H9 (cell line): ENCODE measurements at regions not wholly inside any gene's neighbourhood (a gene's known extent, or its start where the extent isn't known, plus 50 kb on each side); places are given as distances from the start of the nearest gene placed in this dataset.

ENCODE experiments used
- DNase-seq: peaks from one replicate; pipeline ENCODE4 v3.0.0-alpha.2; 2017
- H2AFZ ChIP-seq: one replicate; pipeline ENCODE4 v1.6.1; 2013; ENCODE audit warnings: mild to moderate bottlenecking, low read length, control low read depth, moderate library complexity
- H2AK5ac ChIP-seq: 2 replicates; pipeline ENCODE4 v1.6.1; 2013; ENCODE audit warnings: low read length, control low read depth, mixed read lengths; ENCODE audit not compliant: insufficient read length
- H2BK120ac ChIP-seq: one replicate; pipeline ENCODE4 v1.6.1; 2013; ENCODE audit warnings: low read depth, mild to moderate bottlenecking, low read length, control low read depth, inconsistent platforms; ENCODE audit not compliant: poor library complexity, severe bottlenecking
- H2BK12ac ChIP-seq: 2 replicates; pipeline ENCODE4 v1.6.1; 2013; ENCODE audit warnings: low read length, control low read depth, mixed read lengths, low read depth; ENCODE audit not compliant: insufficient read length
- H2BK15ac ChIP-seq: 2 replicates; pipeline ENCODE4 v1.6.1; 2013; ENCODE audit warnings: low read depth, low read length, control low read depth
- H2BK20ac ChIP-seq: one replicate; pipeline ENCODE4 v1.6.1; 2013; ENCODE audit warnings: low read depth, mild to moderate bottlenecking, low read length, control low read depth, inconsistent platforms; ENCODE audit not compliant: poor library complexity, severe bottlenecking
- H2BK5ac ChIP-seq: 2 replicates; pipeline ENCODE4 v1.6.1; 2013; ENCODE audit warnings: low read length, control low read depth, mixed read lengths; ENCODE audit not compliant: insufficient read length
- H3K14ac ChIP-seq: 2 replicates; pipeline ENCODE4 v1.6.1; 2013; ENCODE audit warnings: low read length, control low read depth; ENCODE audit not compliant: insufficient read depth
- H3K18ac ChIP-seq: 2 replicates; pipeline ENCODE4 v1.6.1; 2013; ENCODE audit warnings: low read depth, mild to moderate bottlenecking, mixed read lengths, low read length, control low read depth; ENCODE audit not compliant: insufficient read length
- H3K23ac ChIP-seq: 2 replicates; pipeline ENCODE4 v1.6.1; 2013; ENCODE audit warnings: low read length, control low read depth, mixed read lengths, low read depth; ENCODE audit not compliant: insufficient read length
- H3K23me2 ChIP-seq: 2 replicates; pipeline ENCODE4 v1.6.1; 2013; ENCODE audit warnings: low read depth, mild to moderate bottlenecking, mixed read lengths, low read length, control low read depth; ENCODE audit not compliant: insufficient read length, poor library complexity, severe bottlenecking
- H3K27ac ChIP-seq: 2 replicates; pipeline ENCODE4 v1.5.1; 2013; ENCODE audit warnings: low read length, control low read depth, mixed read lengths, low read depth; ENCODE audit not compliant: insufficient read length
- H3K27me3 ChIP-seq: 2 replicates; pipeline ENCODE4 v1.6.1; 2013; ENCODE audit warnings: low read length, control low read depth, inconsistent platforms; ENCODE audit not compliant: insufficient read depth
- H3K4ac ChIP-seq: 2 replicates; pipeline ENCODE4 v1.6.1; 2013; ENCODE audit warnings: low read depth, mild to moderate bottlenecking, control low read depth, inconsistent platforms, low read length, moderate library complexity
- H3K4me1 ChIP-seq: 2 replicates; pipeline ENCODE4 v1.6.1; 2013; ENCODE audit warnings: low read length, control low read depth, inconsistent platforms; ENCODE audit not compliant: insufficient read depth
- H3K4me2 ChIP-seq: 2 replicates; pipeline ENCODE4 v1.6.1; 2013; ENCODE audit warnings: low read length, control low read depth, mixed read lengths; ENCODE audit not compliant: insufficient read length, insufficient read depth
- H3K56ac ChIP-seq: 2 replicates; pipeline ENCODE4 v1.6.1; 2013; ENCODE audit warnings: low read depth, mild to moderate bottlenecking, mixed read lengths, low read length, control low read depth; ENCODE audit not compliant: insufficient read length
- H3K79me1 ChIP-seq: 2 replicates; pipeline ENCODE4 v1.6.1; 2013; ENCODE audit warnings: low read depth, mild to moderate bottlenecking, moderate library complexity, low read length, control low read depth, inconsistent platforms; ENCODE audit not compliant: insufficient read depth, poor library complexity, severe bottlenecking
- H3K79me2 ChIP-seq: 2 replicates; pipeline ENCODE4 v1.6.1; 2013; ENCODE audit warnings: low read length, control low read depth, inconsistent platforms; ENCODE audit not compliant: insufficient read depth
- H3K9ac ChIP-seq: 2 replicates; pipeline ENCODE4 v1.6.1; 2013; ENCODE audit warnings: low read length, control low read depth, mixed read lengths; ENCODE audit not compliant: insufficient read length; ENCODE audit errors: extremely low read depth
- H3K9me3 ChIP-seq: one replicate; pipeline ENCODE4 v1.6.1; 2013; ENCODE audit warnings: low read depth, low read length, inconsistent platforms; ENCODE audit not compliant: control insufficient read depth
- H3T11ph ChIP-seq: one replicate; pipeline ENCODE4 v1.6.1; 2013; ENCODE audit warnings: mild to moderate bottlenecking, low read length, control low read depth, inconsistent platforms
- H4K20me1 ChIP-seq: one replicate; pipeline ENCODE4 v1.6.1; 2013; ENCODE audit not compliant: control insufficient read depth, insufficient read length, insufficient read depth
- H4K5ac ChIP-seq: 2 replicates; pipeline ENCODE4 v1.6.1; 2013; ENCODE audit warnings: low read depth, mild to moderate bottlenecking, mixed read lengths, low read length, control low read depth; ENCODE audit not compliant: insufficient read length
- H4K8ac ChIP-seq: replicated peaks from 2 replicates; pipeline ENCODE4 v1.6.1; 2013; ENCODE audit warnings: low read length, control low read depth, mixed read lengths, low read depth; ENCODE audit not compliant: insufficient read length
- H4K91ac ChIP-seq: 2 replicates; pipeline ENCODE4 v1.6.1; 2013; ENCODE audit warnings: low read depth, mild to moderate bottlenecking, moderate library complexity, mixed read lengths, low read length, control low read depth; ENCODE audit not compliant: insufficient read length
- H3K27ac Mint-ChIP-seq, 3 experiments: 2 replicates in 2 of 3; 3 replicates in 1 of 3; pipeline ENCODE4 v1.8.0; 2020 to 2021; ENCODE audit warnings: mixed read lengths in 3 of 3, mild to moderate bottlenecking in 1 of 3, moderate library complexity in 1 of 3
- H3K27me3 Mint-ChIP-seq: 2 replicates; pipeline ENCODE4 v1.8.0; 2021; ENCODE audit warnings: low read depth, mild to moderate bottlenecking, moderate library complexity, mixed read lengths
- H3K36me3 Mint-ChIP-seq, 3 experiments: 2 replicates in 2 of 3; 3 replicates in 1 of 3; pipeline ENCODE4 v1.8.0; 2020 to 2021; ENCODE audit warnings: low read depth in 3 of 3, mixed read lengths in 3 of 3; ENCODE audit not compliant: insufficient read depth in 1 of 3
- H3K4me1 Mint-ChIP-seq, 2 experiments: 2 replicates each; pipeline ENCODE4 v1.8.0; 2020; ENCODE audit warnings: mixed read lengths in 2 of 2
- H3K4me3 Mint-ChIP-seq, 2 experiments: 2 replicates in 1 of 2; 3 replicates in 1 of 2; pipeline ENCODE4 v1.8.0; 2020 to 2021; ENCODE audit warnings: mild to moderate bottlenecking in 2 of 2, mixed read lengths in 2 of 2, moderate library complexity in 1 of 2
- H3K9me3 Mint-ChIP-seq, 2 experiments: 2 replicates in 1 of 2; 3 replicates in 1 of 2; pipeline ENCODE4 v1.8.0; 2020; ENCODE audit warnings: mild to moderate bottlenecking in 2 of 2, mixed read lengths in 2 of 2, moderate library complexity in 1 of 2
- WGBS: extraction: QIAGEN DNeasy Blood & Tissue Kit; methylation state at CpG from one replicate; pipeline ENCODE4 v1.1.7; 2013; ENCODE audit warnings: missing lambda C conversion rate, low lambda C conversion rate, mixed read lengths; ENCODE audit not compliant: insufficient read length; ENCODE audit errors: extremely low coverage; 5-methylcytosine and 5-hydroxymethylcytosine counted together
- TF ChIP-seq, protein P1 (sequence below): fragments of 200-600 bp; sonication (generic); conservative IDR thresholded peaks from 3 replicates; pipeline ENCODE4 v1.8.0; 2021; ENCODE audit warnings: antibody characterized with exemption, mild to moderate bottlenecking

DNA sequence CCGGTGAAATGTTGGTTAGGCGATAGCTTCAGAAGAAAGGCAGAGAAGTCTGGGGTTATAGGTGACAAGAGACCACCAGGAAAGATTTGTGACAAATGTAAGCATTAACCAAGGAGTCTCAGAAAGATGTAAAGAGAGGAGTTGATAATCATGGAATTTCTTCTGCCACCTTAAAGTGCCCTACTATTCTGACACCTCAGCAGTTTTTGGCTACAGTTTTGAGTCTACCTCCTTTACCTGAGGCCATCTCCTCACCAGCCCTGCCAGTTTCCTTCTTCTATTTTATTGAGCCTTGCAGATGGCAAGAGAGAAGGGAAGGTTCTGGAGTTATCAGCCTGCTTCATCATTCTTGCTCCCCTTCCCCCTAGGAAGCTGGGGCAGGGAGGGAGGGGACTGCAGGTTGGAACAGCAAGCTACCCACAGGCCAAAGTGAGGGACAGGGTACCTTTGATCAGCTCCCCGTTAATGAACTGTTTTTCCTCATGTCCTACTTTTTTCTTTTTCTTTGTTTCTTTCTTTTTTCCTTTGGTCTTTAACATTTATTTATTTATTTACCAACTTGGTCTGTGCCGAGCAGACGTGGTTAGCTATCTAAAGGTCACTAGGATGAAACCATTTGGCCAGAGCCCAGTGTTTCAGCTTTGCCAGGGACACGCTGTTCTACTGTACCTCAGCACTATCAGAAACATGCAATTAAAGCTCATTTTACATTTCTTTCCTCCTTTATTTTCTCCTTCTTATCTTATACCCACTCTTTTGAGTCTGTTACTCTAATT is 438.7 kb upstream of the AR start:
- H3K23ac ChIP-seq = no peak overlapping the region
- no peak overlapping the region for H2BK15ac ChIP-seq
- no peak for DNase-seq
- H2BK5ac ChIP-seq = no peak overlapping the region
- H4K91ac ChIP-seq = no peak overlapping the region
- peaks cover 28% of the 10 kb centered on the region for H3K9me3 ChIP-seq
- H3K18ac ChIP-seq = no peak overlapping the region
- H3K4ac ChIP-seq = no peak overlapping the region
- H3K79me2 ChIP-seq = no peaks in the 10 kb centered on the region
- no peak overlapping the region for H2AK5ac ChIP-seq
- no peak overlapping the region for H4K8ac ChIP-seq
- no peaks in the 10 kb centered on the region for H3K79me1 ChIP-seq
- H2AFZ ChIP-seq = no peak overlapping the region
- H3T11ph ChIP-seq = no peak overlapping the region
- no peaks in the 10 kb centered on the region for H3K4me1 ChIP-seq
- H3K9me3 Mint-ChIP-seq = peaks cover 62 to 76% of the 10 kb centered on the region in 2 experiments
- no peak overlapping the region for H4K5ac ChIP-seq
- H3K9ac ChIP-seq = no peak overlapping the region
- H3K36me3 Mint-ChIP-seq = no peaks in the 10 kb centered on the region; a peak in 2 of 7 replicates
- no peak overlapping the region for H3K4me3 Mint-ChIP-seq
- TF ChIP-seq, protein P1, sequence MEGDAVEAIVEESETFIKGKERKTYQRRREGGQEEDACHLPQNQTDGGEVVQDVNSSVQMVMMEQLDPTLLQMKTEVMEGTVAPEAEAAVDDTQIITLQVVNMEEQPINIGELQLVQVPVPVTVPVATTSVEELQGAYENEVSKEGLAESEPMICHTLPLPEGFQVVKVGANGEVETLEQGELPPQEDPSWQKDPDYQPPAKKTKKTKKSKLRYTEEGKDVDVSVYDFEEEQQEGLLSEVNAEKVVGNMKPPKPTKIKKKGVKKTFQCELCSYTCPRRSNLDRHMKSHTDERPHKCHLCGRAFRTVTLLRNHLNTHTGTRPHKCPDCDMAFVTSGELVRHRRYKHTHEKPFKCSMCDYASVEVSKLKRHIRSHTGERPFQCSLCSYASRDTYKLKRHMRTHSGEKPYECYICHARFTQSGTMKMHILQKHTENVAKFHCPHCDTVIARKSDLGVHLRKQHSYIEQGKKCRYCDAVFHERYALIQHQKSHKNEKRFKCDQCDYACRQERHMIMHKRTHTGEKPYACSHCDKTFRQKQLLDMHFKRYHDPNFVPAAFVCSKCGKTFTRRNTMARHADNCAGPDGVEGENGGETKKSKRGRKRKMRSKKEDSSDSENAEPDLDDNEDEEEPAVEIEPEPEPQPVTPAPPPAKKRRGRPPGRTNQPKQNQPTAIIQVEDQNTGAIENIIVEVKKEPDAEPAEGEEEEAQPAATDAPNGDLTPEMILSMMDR = no peak
- no peak overlapping the region for H2BK12ac ChIP-seq
- no peak overlapping the region for H2BK120ac ChIP-seq
- no peak overlapping the region for H3K27ac ChIP-seq
- no peaks in the 10 kb centered on the region for H3K23me2 ChIP-seq
- no peak overlapping the region for H3K56ac ChIP-seq
- H3K4me2 ChIP-seq = no peak overlapping the region
- no peaks in the 10 kb centered on the region for H3K4me1 Mint-ChIP-seq
- no peak overlapping the region for H3K27ac Mint-ChIP-seq
- no peak overlapping the region for H2BK20ac ChIP-seq
- no peak overlapping the region for H3K14ac ChIP-seq
- no peaks in the 10 kb centered on the region for H3K27me3 Mint-ChIP-seq
- no peaks in the 10 kb centered on the region for H4K20me1 ChIP-seq
- no CpG with 5 or more reads among the region's 6 CpGs for WGBS
- no peaks in the 10 kb centered on the region for H3K27me3 ChIP-seq
